NCI-H2196 treated with DMSO at 0.1 percent for 48 hours (cell line): ENCODE measurements at regions not wholly inside any gene's neighbourhood (a gene's known extent, or its start where the extent isn't known, plus 50 kb on each side); places are given as distances from the start of the nearest gene placed in this dataset.

ENCODE experiments used
- DNase-seq: peaks from one replicate; lab custom pipeline; 2025; ENCODE audit not compliant: unreplicated experiment; lab: John Stamatoyannopoulos, UW

DNA sequence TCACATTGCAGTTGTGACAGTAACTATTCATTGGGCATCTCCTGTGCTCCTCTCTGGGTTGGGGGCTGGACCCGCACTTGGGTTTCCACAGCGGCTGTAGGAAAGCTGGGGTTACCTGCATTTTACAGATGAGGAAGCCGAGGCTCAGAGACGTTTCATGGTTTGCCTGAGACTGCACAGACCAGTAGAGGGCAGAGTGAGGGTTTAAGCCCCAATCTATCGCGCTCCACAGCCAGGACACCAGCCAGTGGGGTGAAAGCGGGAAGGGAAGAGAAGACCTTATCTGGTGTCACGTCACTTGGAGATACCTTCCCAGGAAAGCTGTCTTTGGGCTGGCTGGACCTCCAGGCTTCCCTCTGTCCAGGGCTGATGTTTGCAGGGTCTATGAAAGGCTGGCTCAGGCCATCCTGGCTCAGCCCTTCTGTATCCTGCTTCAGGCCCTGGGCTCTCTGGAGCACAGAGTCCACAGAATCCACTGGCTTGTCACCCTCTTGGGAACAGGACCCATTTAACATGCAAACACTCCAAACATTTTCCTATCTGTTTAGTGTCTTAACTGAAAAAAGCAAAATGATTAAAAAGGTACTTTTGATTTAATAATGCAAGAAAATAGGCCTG, 167.7 kb downstream of the EMX2 start:
- DNase-seq: no peak

DNA sequence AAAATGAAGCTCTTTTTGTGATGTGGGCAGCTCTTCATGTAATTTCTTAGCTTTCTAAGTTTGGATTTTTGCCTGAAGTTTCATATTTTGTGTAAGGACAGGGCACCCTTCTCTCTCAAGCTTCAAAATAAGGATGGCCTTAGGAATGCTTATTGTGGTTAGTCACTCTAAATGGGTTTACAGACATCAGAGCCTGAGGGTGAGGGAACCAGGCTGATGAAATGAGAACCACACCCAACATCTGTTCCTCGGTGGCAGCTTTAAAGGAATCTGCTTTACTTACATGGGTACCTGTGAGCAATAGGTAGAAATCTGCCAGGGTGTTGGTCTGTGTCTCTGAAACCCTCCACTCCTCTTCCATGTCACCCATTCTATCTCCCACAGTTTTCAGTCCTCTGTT, 174.3 kb downstream of the EMX2 start:
- DNase-seq: no peak

DNA sequence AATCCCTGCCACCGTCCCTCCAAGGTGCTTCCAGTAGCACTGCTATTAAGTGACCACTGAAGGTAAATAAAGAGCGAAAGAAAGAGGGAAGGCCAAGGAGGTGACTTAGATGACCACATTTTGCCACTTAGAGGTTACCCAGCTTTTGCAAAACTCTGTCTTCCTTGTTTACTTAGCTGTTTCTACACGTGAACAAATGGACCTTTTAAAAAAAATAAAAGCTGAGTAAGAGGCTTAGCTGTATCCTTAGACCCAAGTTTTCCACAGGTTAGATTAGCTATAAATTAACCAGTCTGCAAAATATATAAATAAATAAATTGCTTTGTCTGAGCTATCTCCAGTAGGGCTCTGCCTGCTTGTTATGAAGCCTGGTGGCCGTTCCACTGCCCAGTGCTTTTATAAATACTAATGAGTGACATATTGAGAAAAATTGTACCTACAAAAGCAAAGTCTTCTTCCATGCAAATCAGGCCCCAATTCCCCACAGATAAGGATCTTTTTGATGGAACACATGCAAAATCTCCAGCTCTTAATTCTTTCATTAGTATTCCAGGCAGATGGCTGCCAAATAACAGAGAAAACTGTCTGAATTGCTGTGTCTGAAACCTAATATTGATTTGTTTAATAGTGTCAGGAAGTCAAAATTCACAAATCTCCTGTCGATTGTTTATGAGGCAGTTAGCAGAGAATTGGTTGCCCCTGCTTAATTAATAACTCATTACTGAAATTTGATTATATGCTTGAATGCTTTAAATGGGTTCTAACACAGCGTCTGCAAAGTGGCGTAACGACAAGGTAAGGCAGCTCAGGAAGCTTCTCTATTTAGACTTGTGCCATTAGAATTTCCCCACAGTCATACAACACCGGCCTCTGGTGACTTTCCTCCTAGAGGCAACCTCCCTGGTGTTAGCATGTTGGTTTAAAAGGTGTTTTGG, 176.7 kb downstream of the EMX2 start:
- no peak for DNase-seq

DNA sequence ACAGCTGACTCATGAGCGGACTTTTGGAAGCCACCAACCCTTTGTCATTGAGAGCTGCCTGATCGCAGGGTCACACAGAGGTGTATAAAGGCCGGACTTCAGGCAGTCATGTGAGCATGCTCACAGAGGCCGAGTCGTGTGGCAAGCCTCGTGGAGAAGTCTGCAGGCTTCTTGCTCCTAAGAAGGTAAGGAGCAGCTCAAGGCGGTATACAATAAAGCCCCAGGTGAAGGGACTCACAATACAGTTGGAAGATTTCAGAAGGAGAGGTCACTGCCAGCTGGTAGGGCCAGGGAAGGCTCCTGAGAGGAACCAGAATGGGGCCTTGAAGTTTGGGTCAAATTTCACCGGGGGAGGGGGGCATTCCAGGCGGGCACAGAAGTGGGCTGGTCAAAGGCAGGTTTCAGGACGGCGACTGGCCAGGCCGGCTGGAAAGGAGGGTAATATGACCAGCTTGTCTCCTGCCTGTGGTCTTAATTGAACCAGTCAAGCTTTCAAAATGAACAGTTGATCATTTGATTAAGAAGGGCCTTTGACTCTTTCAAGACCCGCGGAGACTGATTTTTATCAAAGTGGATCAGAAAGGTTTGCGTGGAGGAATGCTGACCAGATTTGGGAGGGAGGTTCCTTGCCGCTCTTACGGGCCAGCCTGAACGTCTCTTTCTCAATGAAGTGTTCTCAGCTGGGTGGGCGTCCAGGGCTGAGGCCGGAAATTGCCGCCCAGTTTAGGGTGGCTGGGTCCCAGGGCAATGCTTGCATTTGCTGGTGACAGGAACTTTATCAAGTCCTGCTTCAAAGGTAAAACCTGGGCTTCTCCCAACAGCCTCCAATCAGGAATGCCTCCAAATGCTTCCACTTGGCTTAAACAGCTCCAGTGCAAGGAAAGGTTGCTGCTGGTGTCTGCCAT, 178.6 kb downstream of the EMX2 start:
- DNase-seq: no peak

DNA sequence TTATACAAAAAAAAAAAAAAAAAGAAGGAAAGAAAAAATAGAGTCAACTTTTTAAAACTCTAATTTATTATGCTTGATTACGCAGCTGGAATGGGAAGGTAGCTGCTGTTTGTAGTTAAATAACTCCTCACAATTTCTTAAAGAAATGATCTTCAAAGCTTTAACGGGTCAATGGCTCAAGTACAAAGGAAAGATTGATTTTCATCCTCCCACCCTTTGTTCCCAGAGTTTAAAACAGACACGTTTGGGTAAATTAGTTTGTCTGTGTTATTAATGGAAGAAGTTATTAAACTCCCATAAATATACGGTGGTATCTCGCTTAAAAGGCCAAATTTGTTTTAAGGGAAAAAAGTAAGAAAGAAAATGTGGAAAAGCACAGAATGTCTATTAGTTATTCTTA, 179.3 kb downstream of the EMX2 start:
- DNase-seq: no peak

DNA sequence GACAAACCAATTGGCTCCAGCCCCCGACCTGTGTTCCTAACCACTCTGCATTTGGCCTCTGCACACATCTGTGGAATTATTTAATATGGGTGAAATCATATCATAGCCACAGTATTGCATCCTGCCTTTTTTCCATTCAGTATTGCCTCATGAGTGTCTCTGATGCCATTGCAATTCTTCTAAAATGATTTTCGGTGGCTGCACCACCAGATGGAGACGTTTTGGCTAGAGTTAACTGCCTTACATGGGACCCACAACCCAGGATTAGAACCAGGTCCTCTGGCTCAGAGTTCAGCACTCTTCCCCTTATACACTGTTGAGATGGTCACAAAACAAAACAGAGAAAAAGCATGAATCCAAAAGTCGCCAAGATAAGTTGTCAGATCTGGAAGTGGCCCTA, 180.8 kb downstream of the EMX2 start:
- no peak for DNase-seq

DNA sequence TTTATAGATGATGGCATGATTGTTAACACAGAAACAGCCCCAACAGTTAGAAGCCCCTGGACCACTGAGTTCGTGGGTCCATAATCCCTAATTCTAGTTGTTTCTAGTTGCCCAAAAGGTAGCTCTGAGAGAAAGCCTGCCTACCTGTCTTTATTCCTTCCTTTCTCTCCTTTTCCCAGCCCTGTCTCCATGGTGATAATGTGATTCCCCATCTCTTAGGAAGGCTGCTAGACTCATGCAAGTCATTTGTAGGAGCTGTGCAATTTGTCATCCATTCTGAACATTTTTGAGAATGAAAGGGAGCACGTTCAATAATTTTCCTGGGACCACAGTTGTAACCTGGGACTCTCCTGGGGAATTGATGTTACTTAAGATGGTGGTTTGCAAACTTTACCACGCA, 183.4 kb downstream of the EMX2 start:
- DNase-seq: no peak

DNA sequence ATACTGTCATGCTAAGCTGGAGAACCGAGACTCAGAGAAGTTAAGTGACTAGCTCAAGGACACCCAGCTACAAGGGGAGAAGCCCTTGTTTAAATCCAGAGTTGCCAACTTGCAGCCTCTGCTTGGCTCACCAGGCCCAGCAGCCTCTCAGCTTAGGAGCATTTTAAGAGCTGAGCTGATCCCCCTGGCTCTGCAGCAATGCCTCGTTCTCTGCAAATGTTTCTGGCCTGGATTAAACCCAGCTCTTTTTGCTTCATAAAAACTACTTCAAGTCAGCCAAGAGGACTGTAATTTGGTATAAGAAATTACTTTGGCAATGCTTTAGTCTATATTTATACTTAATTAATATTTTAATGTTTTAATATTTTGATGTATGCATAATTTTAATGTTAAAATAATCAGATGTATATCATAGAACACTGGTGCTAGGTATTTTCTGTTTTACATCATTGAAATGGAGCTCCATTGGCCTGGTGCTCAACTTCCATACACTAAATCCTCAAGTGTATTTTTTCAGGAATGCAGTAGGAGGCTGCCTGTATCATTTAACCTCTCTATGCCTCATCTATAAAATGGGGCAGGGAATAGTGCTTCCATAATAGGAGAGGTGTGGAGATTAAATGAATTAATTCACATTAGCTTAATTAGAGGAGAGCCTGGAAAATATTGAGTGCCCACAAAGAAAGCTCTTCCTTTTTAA, 184.2 kb downstream of the EMX2 start:
- no peak for DNase-seq

DNA sequence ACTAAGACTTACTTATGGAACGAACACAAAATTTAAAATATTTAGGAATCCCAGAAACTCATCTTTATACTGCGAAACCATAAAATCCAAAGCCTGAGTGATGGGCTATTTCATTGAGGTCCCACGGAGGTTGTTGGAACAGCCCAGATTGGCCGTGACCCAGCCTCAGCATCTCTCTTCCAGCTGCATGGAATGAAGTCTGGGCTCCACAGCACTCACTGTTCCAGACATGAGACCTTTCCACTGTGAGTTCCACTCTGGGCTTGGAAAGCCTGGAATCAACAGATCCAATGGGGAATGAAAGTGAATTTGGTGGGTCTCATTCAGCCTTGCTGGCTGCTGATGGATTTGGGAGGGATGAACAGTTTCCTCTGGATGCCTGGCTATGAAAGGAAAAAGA, 184.9 kb downstream of the EMX2 start:
- no peak for DNase-seq

DNA sequence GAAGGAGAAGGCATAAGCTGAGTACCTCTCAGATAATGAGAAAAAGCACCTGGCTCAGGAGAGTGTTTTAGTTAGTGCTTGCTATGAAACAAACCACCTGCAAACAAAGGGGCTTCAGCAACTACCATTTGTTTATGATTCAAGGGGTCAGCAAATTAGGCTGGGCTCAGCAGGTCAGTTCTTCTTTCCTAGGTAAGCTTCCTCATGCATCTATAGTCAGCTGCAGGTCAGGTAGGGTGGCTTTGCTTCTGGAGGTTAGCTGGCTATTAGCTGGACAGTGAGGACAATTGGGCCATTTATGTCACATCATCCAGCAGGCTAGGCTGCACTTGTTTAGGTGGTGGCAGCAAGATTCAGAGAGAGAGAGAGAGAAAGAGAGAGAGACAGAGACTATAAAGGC, 185.5 kb downstream of the EMX2 start:
- DNase-seq: no peak

DNA sequence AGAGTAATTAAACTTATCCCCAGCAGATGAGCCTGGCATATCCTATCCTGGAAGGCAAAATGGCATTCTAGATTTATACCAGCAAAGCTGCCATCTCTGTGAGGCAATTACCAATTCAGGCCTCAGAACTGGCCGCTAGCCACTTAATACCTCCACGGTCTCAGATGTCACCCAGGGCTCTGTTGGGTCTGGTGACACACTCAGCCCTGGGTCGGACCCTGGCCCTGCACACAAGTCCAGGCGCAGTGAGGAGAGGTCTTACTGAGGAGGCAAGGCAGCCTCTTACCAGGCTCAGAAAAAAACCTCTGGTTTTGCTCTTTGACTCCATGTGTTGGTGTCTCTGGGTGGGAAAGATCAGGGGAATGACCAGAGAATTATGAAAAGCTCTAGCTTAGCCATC, 186.6 kb downstream of the EMX2 start:
- no peak for DNase-seq

DNA sequence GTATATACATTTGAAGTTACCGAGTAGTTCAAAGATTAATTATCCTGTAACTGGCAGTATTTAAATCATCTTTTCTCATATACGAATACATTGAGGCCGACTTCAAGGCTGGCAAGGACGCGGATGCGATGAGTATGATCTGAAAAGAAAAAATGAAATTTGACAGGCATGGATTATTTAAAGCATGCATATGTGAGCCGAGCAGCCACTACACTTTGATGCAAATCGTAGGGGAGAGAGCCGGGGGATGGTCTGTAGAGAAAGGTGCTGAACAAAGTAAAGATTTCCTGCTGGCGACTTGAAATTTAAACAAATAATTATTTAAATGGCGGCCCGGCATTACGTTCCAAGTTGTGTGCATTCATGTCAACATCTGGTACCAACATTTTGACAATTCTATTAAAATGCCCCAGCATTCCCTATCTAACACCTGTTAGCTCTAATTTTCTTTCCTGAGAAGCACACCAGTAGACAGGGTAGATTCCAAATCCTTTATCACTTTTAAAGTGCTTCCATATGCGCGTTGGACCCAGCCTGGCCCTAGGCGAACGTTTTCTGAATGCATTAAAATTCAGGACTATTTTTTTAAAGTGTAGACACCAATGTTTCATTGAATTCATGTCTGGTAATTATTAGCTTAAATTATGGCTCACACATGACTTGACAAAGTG, 188.7 kb downstream of the EMX2 start:
- no peak for DNase-seq

DNA sequence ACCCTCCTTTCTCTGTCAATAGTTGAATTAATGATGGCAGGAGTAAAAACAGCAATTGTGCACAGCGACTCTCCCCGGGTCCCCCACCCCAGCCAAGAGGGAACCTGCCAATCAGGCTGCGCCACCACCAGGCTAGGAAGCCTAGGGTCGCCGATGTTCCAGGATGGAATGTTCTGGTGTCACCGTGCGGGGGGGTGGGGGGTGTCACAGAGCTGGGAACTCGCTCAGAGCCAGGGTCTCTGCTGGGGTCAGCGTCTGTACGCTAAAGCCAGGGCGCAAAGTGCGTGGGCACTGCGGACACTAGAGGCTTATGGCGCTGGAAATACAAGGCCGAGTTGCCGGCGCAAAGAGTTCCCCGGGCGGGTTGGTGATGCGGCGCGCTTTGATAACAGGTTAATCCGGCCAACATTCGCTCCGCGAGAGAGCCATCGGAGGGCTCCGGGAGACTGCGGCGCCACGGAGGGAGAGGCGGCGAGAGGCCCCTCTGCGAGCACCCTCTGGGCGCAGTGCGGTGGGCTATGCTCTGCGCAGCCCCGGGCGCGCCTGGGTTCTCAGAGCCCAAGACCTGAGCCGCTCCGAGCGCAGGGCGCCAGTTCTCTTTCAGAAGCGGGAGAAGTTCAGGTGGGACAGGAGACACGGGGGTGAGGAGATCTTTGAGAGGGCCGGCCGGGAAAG, 192.3 kb downstream of the EMX2 start:
- no peak for DNase-seq

DNA sequence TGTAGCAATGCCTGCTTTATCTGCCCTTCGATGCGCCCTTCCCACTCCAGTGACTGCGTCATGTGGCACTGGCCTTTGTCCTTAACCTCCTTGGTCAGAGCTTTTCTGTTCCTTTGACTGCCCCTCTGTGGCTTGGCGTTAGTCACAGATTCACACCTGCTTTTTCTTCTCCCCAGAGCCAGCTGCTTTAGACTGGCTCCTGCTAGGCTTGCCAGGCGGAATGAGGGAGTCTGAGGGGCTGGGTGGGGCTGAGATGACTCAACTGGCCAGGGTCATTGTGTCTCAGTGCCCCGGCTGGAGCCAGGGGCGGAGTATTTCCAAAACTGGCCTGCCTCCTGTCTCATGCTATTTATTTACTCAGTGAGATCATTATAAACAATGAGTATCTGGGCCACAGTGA, 194.1 kb downstream of the EMX2 start:
- DNase-seq: peak; percentile 10

DNA sequence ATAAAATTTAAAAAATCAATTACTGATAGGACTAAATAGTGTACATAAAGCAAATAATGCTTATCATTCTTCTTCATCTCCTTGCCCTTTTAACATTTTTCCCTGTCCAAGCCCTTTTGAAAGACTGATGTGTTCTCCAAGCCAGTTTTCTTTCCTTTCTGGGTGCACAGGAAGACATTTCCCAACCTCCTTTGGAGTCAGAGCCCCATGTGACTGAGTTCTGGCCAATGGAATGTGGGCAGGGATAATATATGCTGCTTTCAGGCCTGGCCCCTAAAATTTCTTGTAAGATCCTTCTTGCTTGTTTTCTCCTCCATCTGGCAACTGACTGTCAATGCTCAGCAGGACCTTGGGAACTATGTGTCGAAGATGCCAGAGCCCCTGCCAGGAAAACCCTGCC, 197.5 kb downstream of the EMX2 start:
- no peak for DNase-seq

DNA sequence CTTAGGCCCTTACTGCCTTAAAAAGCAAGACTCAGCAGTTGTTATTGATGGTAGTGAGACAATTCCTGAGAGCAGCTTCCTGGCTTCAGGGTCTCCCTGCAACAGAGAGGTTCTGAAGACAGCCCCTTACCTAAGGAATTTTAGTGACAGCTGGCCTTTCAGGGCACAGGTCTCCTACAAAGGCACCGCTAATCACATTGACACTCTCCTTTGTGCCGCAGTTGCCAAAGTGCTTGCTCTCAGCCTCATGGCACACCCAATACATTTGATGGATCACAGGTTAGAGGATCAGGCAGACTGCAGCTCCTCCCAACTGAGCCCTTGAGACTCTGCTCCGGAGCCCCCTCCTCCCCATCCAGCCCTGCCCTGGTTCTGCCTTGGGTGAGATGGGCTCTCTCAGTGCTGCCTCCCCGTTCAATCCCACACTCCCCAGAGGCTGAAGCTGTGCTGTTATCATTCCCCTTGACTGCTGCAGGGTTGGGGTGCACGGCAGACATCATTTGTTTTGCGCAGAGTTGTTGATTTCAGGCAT, 198.2 kb downstream of the EMX2 start:
- DNase-seq: no peak

DNA sequence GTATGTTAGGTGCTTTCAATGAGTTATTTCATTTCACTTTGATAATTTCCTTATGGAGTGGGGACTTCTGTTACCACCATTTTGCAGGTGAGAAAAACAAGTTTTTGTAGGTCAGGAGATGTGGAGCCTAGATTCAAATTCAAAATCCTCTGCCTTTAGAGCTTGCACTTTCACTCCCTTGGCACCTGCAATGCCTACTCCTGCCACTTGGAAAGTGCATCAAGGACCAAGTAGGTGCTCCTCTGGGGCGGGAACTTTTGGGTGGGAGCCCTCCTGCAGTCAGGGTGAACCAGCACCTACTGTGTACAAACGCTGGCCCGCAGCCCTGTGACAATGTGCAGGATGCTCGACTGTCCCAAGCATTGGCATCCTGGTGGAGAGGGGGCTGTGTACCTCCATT, 199.0 kb downstream of the EMX2 start:
- no peak for DNase-seq

DNA sequence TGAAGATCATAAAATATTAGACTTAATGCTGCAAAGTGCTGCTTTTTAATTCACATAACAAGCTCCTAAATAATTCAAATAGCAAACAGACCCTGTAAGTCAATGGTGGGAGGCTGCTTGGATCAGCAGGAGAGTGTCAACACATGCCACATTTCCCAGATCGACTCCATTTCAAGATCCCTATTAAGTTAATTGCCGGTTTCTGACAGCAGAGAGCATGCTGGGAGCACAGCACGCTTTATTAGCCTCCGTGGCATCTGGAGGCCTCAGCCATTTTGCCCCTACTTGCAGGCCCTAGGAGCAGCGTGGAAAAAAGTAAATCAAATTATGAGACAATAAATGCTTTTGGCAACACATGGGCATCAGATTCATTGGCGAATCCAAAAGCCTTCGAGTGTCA, 201.0 kb downstream of the EMX2 start:
- DNase-seq: no peak

DNA sequence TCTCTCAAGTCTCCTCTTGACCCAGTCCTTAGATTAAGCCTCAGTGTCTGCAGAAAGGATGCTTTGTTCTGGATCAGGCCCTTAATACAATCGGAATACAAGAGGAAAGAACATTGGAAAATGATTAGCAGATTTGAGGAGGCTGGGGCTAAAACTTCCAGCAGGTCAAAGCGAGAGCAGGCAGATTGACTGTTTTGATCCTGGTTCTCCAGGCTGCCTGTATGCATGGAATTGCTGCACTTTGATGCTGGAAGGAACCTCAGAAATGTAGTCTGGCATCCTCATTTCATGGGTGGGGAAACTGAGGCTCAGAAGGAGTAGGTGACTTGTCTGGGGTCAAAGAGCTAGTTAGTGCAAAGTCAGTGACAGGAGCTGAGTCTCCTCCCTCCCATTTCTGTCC, 202.8 kb downstream of the EMX2 start:
- no peak for DNase-seq
